Mammary epithelial cell (primary cell): ENCODE measurements at regions not wholly inside any gene's neighbourhood (a gene's known extent, or its start where the extent isn't known, plus 50 kb on each side); places are given as distances from the start of the nearest gene placed in this dataset.

ENCODE experiments used
- CTCF ChIP-seq, 2 donors: IDR thresholded peaks in 1 of 2; conservative IDR thresholded peaks in 1 of 2; 2 replicates each; pipeline ENCODE4 v1.5.1; 2011 to 2012; ENCODE audit warnings: inconsistent platforms in 2 of 2, low read length in 2 of 2, mild to moderate bottlenecking in 2 of 2, control low read depth in 1 of 2, low read depth in 1 of 2; ENCODE audit not compliant: insufficient read depth in 1 of 2; ENCODE audit errors: extremely low read depth in 1 of 2
- EZH2 ChIP-seq: IDR thresholded peaks from 2 replicates; pipeline ENCODE4 v1.6.1; 2012; ENCODE audit warnings: low read length, inconsistent platforms, borderline replicate concordance

GRCh38 chr9:113822315-113822714, 53.8 kb upstream of the ZNF618 start:
- no peak for TF ChIP-seq EZH2
- TF ChIP-seq CTCF (conservative IDR thresholded peaks at IDR 0.05 in 1 of 2, IDR thresholded peaks at IDR 0.05 in 1 of 2; ENCODE audit: extremely low read depth in 1 of 2, insufficient read depth in 1 of 2, low read depth in 1 of 2, low read length in 2 of 2): no peak
